Parathyroid adenoma (tissue), 2 donors: ENCODE measurements at regions not wholly inside any gene's neighbourhood (a gene's known extent, or its start where the extent isn't known, plus 50 kb on each side); places are given as distances from the start of the nearest gene placed in this dataset.

Source experiments
- H2AFZ ChIP-seq: fragments of 300-600 bp; sonication (generic); one replicate; pipeline ENCODE4 v1.7.0; 2017; ENCODE audit warnings: antibody characterized with exemption, mild to moderate bottlenecking
- H3K27ac ChIP-seq: fragments of 300-600 bp; sonication (generic); one replicate; pipeline ENCODE4 v1.7.0; 2017
- H3K27me3 ChIP-seq: fragments of 300-600 bp; sonication (generic); one replicate; pipeline ENCODE4 v1.7.0; 2017; ENCODE audit warnings: low read length; ENCODE audit not compliant: control insufficient read depth, insufficient read depth
- H3K36me3 ChIP-seq: fragments of 300-600 bp; sonication (generic); one replicate; pipeline ENCODE4 v1.7.0; 2017; ENCODE audit warnings: low read length; ENCODE audit not compliant: control insufficient read depth, insufficient read depth
- H3K4me1 ChIP-seq: fragments of 300-600 bp; sonication (generic); one replicate; pipeline ENCODE4 v1.7.0; 2017; ENCODE audit warnings: control low read depth
- H3K4me2 ChIP-seq: fragments of 300-600 bp; sonication (generic); one replicate; pipeline ENCODE4 v1.7.0; 2017; ENCODE audit warnings: low read length
- H3K4me3 ChIP-seq: fragments of 300-600 bp; sonication (generic); one replicate; pipeline ENCODE4 v1.7.0; 2017; ENCODE audit warnings: low read depth, low read length
- H3K79me2 ChIP-seq: fragments of 300-600 bp; sonication (generic); one replicate; pipeline ENCODE4 v1.7.0; 2017; ENCODE audit warnings: control low read depth
- H3K9ac ChIP-seq: fragments of 300-600 bp; sonication (generic); one replicate; pipeline ENCODE4 v1.7.0; 2017; ENCODE audit warnings: mild to moderate bottlenecking
- H3K9me3 ChIP-seq: fragments of 300-600 bp; sonication (generic); one replicate; pipeline ENCODE4 v1.7.0; 2017; ENCODE audit warnings: low read length; ENCODE audit not compliant: control insufficient read depth
- TF ChIP-seq, protein P1 (sequence below): fragments of 300-600 bp; sonication (generic); IDR thresholded peaks from one replicate; pipeline ENCODE4 v1.7.0; 2017; ENCODE audit warnings: antibody characterized with exemption, mild to moderate bottlenecking
- donor health status: primary hyperparathyroidism.

DNA sequence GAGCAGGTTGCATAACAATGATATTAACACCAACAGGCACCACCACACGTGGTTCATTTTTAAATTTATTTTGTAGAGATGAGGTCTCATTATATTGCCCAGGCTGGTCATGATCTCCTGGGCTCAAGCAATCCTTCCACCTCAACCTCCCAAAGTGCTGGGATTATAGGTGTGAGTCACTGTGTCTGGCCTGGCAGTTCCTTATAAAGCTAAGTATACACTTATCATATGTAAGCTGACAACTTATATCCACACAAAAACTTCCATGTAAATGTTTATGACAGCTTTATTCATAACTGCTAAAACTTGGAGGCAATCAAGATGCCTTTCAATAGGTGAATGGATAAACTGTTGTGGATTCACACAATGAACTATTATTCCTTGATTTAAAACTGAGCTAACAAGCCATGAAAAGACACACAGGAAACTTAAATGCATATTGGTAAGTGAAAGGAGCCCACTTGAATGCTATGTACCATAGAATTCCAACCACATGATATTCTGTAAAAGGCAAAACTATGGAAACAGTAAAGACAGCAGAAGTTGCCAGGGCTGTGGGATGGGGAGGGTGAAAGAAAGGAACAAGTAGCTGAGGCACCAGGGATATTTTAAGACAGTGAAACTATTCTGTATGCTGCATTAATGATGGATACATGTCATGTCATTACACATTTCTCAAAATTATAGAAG lies 156.5 kb upstream of the KCNJ18 start:
- Histone ChIP-seq H3K9ac (no peak overlapping the region), H3K4me2 (no peak overlapping the region), H3K9me3 (no peaks in the 10 kb centered on the region), H3K4me3 (no peak overlapping the region), H3K27me3 (no peaks in the 10 kb centered on the region), H3K36me3 (no peaks in the 10 kb centered on the region), H3K4me1 (no peaks in the 10 kb centered on the region), H3K79me2 (no peaks in the 10 kb centered on the region), H2AFZ (no peak overlapping the region), H3K27ac (no peak overlapping the region)
- TF ChIP-seq, protein P1, sequence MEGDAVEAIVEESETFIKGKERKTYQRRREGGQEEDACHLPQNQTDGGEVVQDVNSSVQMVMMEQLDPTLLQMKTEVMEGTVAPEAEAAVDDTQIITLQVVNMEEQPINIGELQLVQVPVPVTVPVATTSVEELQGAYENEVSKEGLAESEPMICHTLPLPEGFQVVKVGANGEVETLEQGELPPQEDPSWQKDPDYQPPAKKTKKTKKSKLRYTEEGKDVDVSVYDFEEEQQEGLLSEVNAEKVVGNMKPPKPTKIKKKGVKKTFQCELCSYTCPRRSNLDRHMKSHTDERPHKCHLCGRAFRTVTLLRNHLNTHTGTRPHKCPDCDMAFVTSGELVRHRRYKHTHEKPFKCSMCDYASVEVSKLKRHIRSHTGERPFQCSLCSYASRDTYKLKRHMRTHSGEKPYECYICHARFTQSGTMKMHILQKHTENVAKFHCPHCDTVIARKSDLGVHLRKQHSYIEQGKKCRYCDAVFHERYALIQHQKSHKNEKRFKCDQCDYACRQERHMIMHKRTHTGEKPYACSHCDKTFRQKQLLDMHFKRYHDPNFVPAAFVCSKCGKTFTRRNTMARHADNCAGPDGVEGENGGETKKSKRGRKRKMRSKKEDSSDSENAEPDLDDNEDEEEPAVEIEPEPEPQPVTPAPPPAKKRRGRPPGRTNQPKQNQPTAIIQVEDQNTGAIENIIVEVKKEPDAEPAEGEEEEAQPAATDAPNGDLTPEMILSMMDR: no peak

DNA sequence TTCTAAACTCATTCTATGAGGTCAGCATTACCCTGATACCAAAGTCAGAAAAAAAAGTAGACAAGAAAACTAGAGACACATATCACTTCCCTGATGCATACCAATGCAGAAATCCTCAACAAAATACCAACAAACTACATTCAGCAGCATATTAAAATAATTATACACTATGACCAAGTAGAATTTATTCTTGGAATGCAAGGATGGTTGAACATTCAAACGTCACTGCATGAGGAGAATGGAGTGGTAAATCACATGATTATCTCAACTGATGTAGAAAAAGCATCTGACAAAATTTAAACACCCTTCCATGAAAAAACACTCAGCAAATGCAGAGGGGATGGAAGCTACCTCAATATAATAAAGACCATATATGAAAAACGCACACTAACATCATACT lies 155.0 kb upstream of the KCNJ18 start:
- H3K36me3 ChIP-seq: no peaks in the 10 kb centered on the region
- no peak overlapping the region for H3K4me2 ChIP-seq
- H2AFZ ChIP-seq: no peak overlapping the region
- no peak overlapping the region for H3K27ac ChIP-seq
- no peaks in the 10 kb centered on the region for H3K9me3 ChIP-seq
- TF ChIP-seq, protein P1: no peak
- H3K4me1 ChIP-seq: no peaks in the 10 kb centered on the region
- no peak overlapping the region for H3K4me3 ChIP-seq
- no peaks in the 10 kb centered on the region for H3K79me2 ChIP-seq
- H3K27me3 ChIP-seq: no peaks in the 10 kb centered on the region
- H3K9ac ChIP-seq: no peak overlapping the region

- no peaks in the 10 kb centered on the region for H3K36me3 ChIP-seq
- no peak overlapping the region for H3K9ac ChIP-seq
- H3K4me2 ChIP-seq: no peak overlapping the region
- H3K27ac ChIP-seq: no peak overlapping the region
- H3K9me3 ChIP-seq: no peaks in the 10 kb centered on the region
- H3K4me1 ChIP-seq: no peaks in the 10 kb centered on the region
- no peaks in the 10 kb centered on the region for H3K27me3 ChIP-seq
- no peak overlapping the region for H3K4me3 ChIP-seq
- H3K79me2 ChIP-seq: peaks cover 2% of the 10 kb centered on the region
- no peak overlapping the region for H2AFZ ChIP-seq
- TF ChIP-seq, protein P1: no peak
These were observed 153.7 kb upstream of the KCNJ18 start for GRCh38 chr17:21538615-21539014.

DNA sequence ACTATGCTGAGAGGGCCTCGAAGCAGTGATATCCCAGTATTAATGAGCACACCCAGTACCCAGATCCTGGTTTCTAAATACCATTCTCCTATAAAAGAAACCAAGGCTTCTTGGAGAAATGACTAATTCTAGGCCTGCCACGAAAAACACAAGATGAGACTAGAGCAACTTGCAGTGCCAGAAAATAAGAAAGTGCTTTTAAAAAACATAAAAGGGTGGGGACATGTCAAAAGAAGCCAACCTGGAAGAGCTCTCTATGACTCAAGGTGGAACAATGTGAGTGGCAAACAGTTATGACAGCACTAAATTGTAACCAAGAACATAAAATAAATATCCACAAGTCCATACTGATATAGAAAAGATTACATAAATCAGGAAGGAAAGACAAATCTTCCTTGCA lies 153.2 kb upstream of the KCNJ18 start:
- H3K79me2 ChIP-seq: peaks cover 2% of the 10 kb centered on the region
- H3K4me1 ChIP-seq: no peaks in the 10 kb centered on the region
- H3K27ac ChIP-seq: no peak overlapping the region
- no peak overlapping the region for H3K4me3 ChIP-seq
- no peak overlapping the region for H2AFZ ChIP-seq
- no peaks in the 10 kb centered on the region for H3K36me3 ChIP-seq
- no peak overlapping the region for H3K4me2 ChIP-seq
- H3K9me3 ChIP-seq: no peaks in the 10 kb centered on the region
- TF ChIP-seq, protein P1: no peak
- H3K27me3 ChIP-seq: no peaks in the 10 kb centered on the region
- no peak overlapping the region for H3K9ac ChIP-seq

DNA sequence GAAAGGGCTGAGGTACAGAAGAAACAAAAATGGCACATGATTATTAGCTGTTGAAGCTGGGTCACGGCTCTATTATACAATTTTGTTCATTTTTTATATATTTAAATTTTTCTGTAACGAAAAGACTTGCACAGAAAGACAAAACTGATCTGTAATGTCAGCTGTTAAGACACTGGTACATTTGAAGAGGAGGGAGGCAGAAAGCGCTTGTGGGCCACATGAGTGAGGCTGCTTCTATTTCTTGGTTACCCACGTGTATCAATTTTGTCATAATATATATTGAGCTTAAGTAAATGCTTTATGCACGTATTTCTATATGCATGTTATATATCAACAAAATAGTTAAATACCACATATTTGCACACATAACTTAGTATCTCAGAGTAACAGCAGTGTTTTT lies 151.8 kb upstream of the KCNJ18 start:
- Histone ChIP-seq H3K4me3 (no peak overlapping the region), H3K4me2 (no peak overlapping the region), H3K36me3 (no peaks in the 10 kb centered on the region), H2AFZ (no peak overlapping the region), H3K4me1 (no peaks in the 10 kb centered on the region), H3K27me3 (no peaks in the 10 kb centered on the region), H3K27ac (no peak overlapping the region), H3K79me2 (peaks cover 2% of the 10 kb centered on the region), H3K9me3 (no peaks in the 10 kb centered on the region), H3K9ac (no peak overlapping the region)
- TF ChIP-seq, protein P1: no peak
